K562 (cell line): ENCODE measurements at regions not wholly inside any gene's neighbourhood (a gene's known extent, or its start where the extent isn't known, plus 50 kb on each side); places are given as distances from the start of the nearest gene placed in this dataset.

Experiments used
- ATAC-seq: fragments of 200-7000 bp; cut with Tn5 transposase; 3 replicates; pipeline ENCODE4 v1.9.1; 2020; ENCODE audit warnings: moderate library complexity
- BruUV-seq: library from RNA; stranded (reverse); fragments of 400-500 nt; replicated peaks from 2 replicates; lab custom pipeline; 2021; lab: Mats Ljungman, UMichigan
- CTCF ChIA-PET: fragments of 300-600 bp; formaldehyde crosslinking; extraction: SDS; loops from one replicate; lab custom pipeline; 2021; ENCODE audit warnings: low intra/inter-chr PET ratio; lab: Yijun Ruan, JAX
- POLR2A ChIA-PET: fragments of 300-600, 350-650 bp; sonication (Branson Sonifier 250); formaldehyde crosslinking; extraction: SDS; loops from one replicate; lab custom pipeline; 2021; ENCODE audit warnings: antibody characterized with exemption, inconsistent platforms; lab: Yijun Ruan, JAX
- DNase-seq, 4 experiments: peaks; one replicate each; pipeline versions ENCODE4 v3.0.0 to v3.0.0-alpha.2; 2011 to 2018; ENCODE audit warnings: low spot score in 3 of 4, mixed read lengths in 3 of 4; ENCODE audit errors: extremely low read depth in 1 of 4
- FAIRE-seq: peaks from 2 replicates; lab custom pipeline; 2011; peaks lifted over from hg19 to GRCh38; lab: Jason Lieb, UNC
- H2AFZ ChIP-seq: 2 replicates; pipeline ENCODE4 v1.6.0; 2011; ENCODE audit warnings: low read depth, low read length, control low read depth, inconsistent platforms
- H3K27ac ChIP-seq: fragments of 200-600 bp; 3 replicates; pipeline ENCODE4 v1.8.0; 2011; ENCODE audit warnings: low read depth, mild to moderate bottlenecking, control low read depth, inconsistent platforms, low read length, moderate library complexity, mixed read lengths; ENCODE audit errors: extremely low read depth
- H3K27me3 ChIP-seq, 2 experiments: fragments of 300-600 bp in 1 of 2; 2 replicates in 1 of 2; 3 replicates in 1 of 2; pipeline versions ENCODE4 v1.6.0 to v1.8.0; 2011; ENCODE audit warnings: inconsistent platforms in 2 of 2, low read length in 2 of 2, mild to moderate bottlenecking in 1 of 2, mixed read lengths in 1 of 2, moderate library complexity in 1 of 2; ENCODE audit not compliant: control insufficient read depth in 2 of 2, insufficient read depth in 2 of 2
- H3K36me3 ChIP-seq: fragments of 300-600 bp; 3 replicates; pipeline ENCODE4 v1.8.0; 2011; ENCODE audit warnings: mild to moderate bottlenecking, low read length, inconsistent platforms; ENCODE audit not compliant: control insufficient read depth, insufficient read depth
- H3K4me1 ChIP-seq, 2 experiments: fragments of 200-600 bp in 1 of 2; replicated peaks in 1 of 2; 2 replicates in 1 of 2; 3 replicates in 1 of 2; pipeline versions ENCODE4 v1.5.1 to v1.8.0; 2011; ENCODE audit warnings: inconsistent platforms in 2 of 2, low read length in 2 of 2, mild to moderate bottlenecking in 1 of 2, mixed read lengths in 1 of 2, moderate library complexity in 1 of 2; ENCODE audit not compliant: control insufficient read depth in 2 of 2, insufficient read depth in 2 of 2
- H3K4me2 ChIP-seq: 2 replicates; pipeline ENCODE4 v1.6.1; 2011; ENCODE audit warnings: low read length, control low read depth, inconsistent platforms, mixed read lengths; ENCODE audit not compliant: insufficient read depth
- H3K4me3 ChIP-seq: fragments of 200-600 bp; sonication (generic), shearing (Covaris generic); 2 replicates; pipeline ENCODE4 v1.5.1; 2016; ENCODE audit warnings: control low read depth, inconsistent platforms
- H3K79me2 ChIP-seq: fragments of 200-600 bp; 3 replicates; pipeline ENCODE4 v1.8.0; 2011; ENCODE audit warnings: low read length, inconsistent platforms; ENCODE audit not compliant: control insufficient read depth, insufficient read depth
- H3K9ac ChIP-seq, 2 experiments: 2 replicates each; pipeline versions ENCODE4 v1.6.0 to v1.6.1; 2011; ENCODE audit warnings: low read depth in 2 of 2, low read length in 2 of 2, control low read depth in 1 of 2, inconsistent platforms in 1 of 2, mild to moderate bottlenecking in 1 of 2, mixed read lengths in 1 of 2; ENCODE audit not compliant: insufficient read depth in 1 of 2
- H3K9me1 ChIP-seq: one replicate; pipeline ENCODE4 v1.6.0; 2011; ENCODE audit warnings: inconsistent platforms, mild to moderate bottlenecking, low read length, moderate library complexity; ENCODE audit not compliant: control insufficient read depth, insufficient read depth
- H3K9me3 ChIP-seq: replicated peaks from 2 replicates; pipeline ENCODE4 v1.5.1; 2011; ENCODE audit warnings: low read depth, low read length, inconsistent platforms; ENCODE audit not compliant: control insufficient read depth, insufficient read depth
- H4K20me1 ChIP-seq: replicated peaks from 2 replicates; pipeline ENCODE4 v1.6.1; 2011; ENCODE audit warnings: low read length, inconsistent platforms, mixed read lengths; ENCODE audit not compliant: control insufficient read depth, insufficient read depth
- KLF10 ChIP-seq: fragments of 250-450 bp; sonication (Bioruptor Pico); IDR thresholded peaks from 2 replicates; pipeline ENCODE4 v1.6.1; 2021; ENCODE audit warnings: matching md5 sums
- POLR2G ChIP-seq: fragments of 200-400 bp; formaldehyde crosslinking; IDR thresholded peaks from 2 replicates; pipeline ENCODE4 v1.6.1; 2017; ENCODE audit warnings: low read depth, mild to moderate bottlenecking, antibody characterized with exemption, low read length, moderate library complexity
- PRMT5 ChIP-seq: sonication (generic); formaldehyde crosslinking; IDR thresholded peaks from 2 replicates; pipeline ENCODE4 v1.5.0; 2020; ENCODE audit warnings: missing genetic modification reagents
- RFX1 ChIP-seq: fragments of 450-650 bp; IDR thresholded peaks from 2 replicates; pipeline ENCODE4 v1.6.1; 2016; ENCODE audit warnings: mild to moderate bottlenecking, moderate library complexity
- RNF2 ChIP-seq: sonication (generic); IDR thresholded peaks from 2 replicates; pipeline ENCODE4 v1.6.1; 2016
- TEAD1 ChIP-seq, 2 experiments: fragments of 450-650 bp in 1 of 2; sonication (generic) in 1 of 2; formaldehyde crosslinking; IDR thresholded peaks; 2 replicates each; pipeline versions ENCODE4 v1.4.0 to v1.8.0; 2020 to 2022; ENCODE audit warnings: mild to moderate bottlenecking in 2 of 2, missing genetic modification reagents in 1 of 2
- YBX1 ChIP-seq: fragments of 450-650 bp; IDR thresholded peaks from 2 replicates; pipeline ENCODE4 v1.7.1; 2016; ENCODE audit warnings: mild to moderate bottlenecking
- ZNF121 ChIP-seq: sonication (generic); formaldehyde crosslinking; conservative IDR thresholded peaks from 2 replicates; pipeline ENCODE4 v1.8.0; 2022; ENCODE audit warnings: missing genetic modification reagents
- ZNF717 ChIP-seq: fragments of 250-450 bp; sonication (Bioruptor Pico); IDR thresholded peaks from 2 replicates; pipeline ENCODE4 v1.5.0; 2021
- ZNF740 ChIP-seq, 3 experiments: fragments of 200-800 bp in 1 of 3; sonication (Bioruptor generic) in 1 of 3; sonication (generic) in 1 of 3; formaldehyde crosslinking in 1 of 3; IDR thresholded peaks; 2 replicates each; pipeline versions ENCODE4 v1.6.1 to v1.8.0; 2016 to 2022; ENCODE audit warnings: mild to moderate bottlenecking in 2 of 3, missing compliant biosample characterization in 2 of 3, missing genetic modification characterization in 2 of 3, missing genetic modification reagents in 1 of 3
- WGBS: fragments of 100-300 bp; shearing (Covaris generic); methylation state at CpG from one replicate; pipeline ENCODE4 v1.1.6; 2016; ENCODE audit warnings: low coverage, mixed read lengths; ENCODE audit not compliant: insufficient coverage; ENCODE audit errors: missing lambda C conversion rate; 5-methylcytosine and 5-hydroxymethylcytosine counted together
- in situ Hi-C: fragments of 300-500 bp; cut with MboI; formaldehyde crosslinking; loops from 4 replicates; pipeline ENCODE4 v1.15.0; 2018; ENCODE audit warnings: inconsistent platforms, mixed read lengths
- intact Hi-C: fragments of 100-400 bp; cut with micrococcal nuclease; formaldehyde crosslinking; loops from 2 replicates; pipeline ENCODE4 v1.14.2; 2022
- TF ChIP-seq, protein P1 (sequence below): sonication (generic); formaldehyde crosslinking; IDR thresholded peaks from 2 replicates; pipeline ENCODE4 v1.5.0; 2020; ENCODE audit warnings: missing genetic modification reagents

DNA sequence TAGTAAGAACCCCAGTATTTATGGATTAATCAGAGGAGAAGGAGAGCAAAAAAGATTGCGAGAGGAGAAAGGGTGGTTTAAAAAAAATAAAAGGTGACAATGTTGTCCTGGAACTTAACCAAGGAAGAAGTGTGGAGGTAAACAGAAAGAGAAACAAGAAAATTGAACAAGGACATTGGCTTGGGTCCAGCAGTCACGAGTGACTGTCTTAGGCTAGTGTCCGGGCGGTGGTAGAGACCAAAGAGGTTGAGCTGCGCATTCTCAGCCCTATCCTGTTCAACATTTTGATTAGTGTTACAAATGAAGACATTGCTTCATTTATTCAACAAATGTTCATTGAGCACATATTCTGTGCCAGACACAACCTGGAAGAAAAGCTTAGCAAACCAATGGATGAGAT lies 329.9 kb downstream of the FGFR2 start:
- 0% methylated on average over 5 of the region's 5 CpGs for WGBS
- H3K36me3 ChIP-seq = no peaks in the 10 kb centered on the region
- no peak overlapping the region for H3K27ac ChIP-seq
- H3K9ac ChIP-seq = no peak overlapping the region
- H3K27me3 ChIP-seq = no peaks in the 10 kb centered on the region
- TF ChIP-seq TEAD1 (CRISPR knock-in tag; IDR thresholded peaks at IDR 0.05) (no peak), ZNF717 (CRISPR knock-in tag) (no peak), POLR2G (no peak), RFX1 (no peak)
- TF ChIP-seq, all 486 proteins: peak for 0
- no peak overlapping the region for H2AFZ ChIP-seq
- in situ Hi-C loops (no loop called here), intact Hi-C loops (no loop called here)
- no peak for ATAC-seq
- no peaks in the 10 kb centered on the region for H3K9me3 ChIP-seq
- no peak overlapping the region for H3K4me3 ChIP-seq
- no peak for FAIRE-seq
- POLR2A ChIA-PET = no interaction called here
- no peaks in the 10 kb centered on the region for H4K20me1 ChIP-seq
- no peaks in the 10 kb centered on the region for H3K79me2 ChIP-seq
- BruUV-seq = no TSS peak
- CTCF ChIA-PET = no interaction called here
- H3K4me2 ChIP-seq = no peak overlapping the region
- H3K4me1 ChIP-seq = no peaks in the 10 kb centered on the region
- no peak for DNase-seq
- H3K9me1 ChIP-seq = no peaks in the 10 kb centered on the region

DNA sequence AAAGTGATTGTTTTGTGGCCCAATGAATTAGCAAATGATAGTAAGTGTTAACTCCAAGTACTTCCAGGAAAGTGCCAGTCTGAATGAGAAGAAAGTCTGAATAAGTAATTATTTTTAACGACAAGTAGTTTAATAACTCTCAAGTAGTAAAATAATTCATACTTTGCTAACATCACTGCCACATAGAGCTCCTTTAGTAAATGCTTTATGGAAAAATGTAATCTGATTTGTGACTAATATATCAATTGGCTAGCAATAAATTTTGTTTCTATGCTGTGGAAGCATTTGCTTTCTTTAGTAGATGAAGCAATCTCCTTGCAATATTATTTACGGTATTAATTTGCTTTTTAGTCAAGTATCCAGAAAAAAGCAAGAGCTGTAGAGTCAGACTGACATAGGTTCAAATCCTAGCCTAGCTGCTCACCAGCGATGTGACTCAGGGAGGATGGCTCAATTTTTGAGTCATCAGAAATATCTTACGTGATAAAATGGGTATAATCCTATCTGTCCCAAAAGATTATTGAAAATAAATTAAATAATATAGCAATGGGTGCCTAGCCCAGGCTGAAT lies 329.3 kb downstream of the FGFR2 start:
- ChIA-PET CTCF (no interaction called here), POLR2A (no interaction called here)
- H3K9ac ChIP-seq = no peak overlapping the region
- DNase-seq (no peak), ATAC-seq (no peak), FAIRE-seq (no peak)
- in situ Hi-C loops = no loop called here
- no peak overlapping the region for H3K4me3 ChIP-seq
- no peaks in the 10 kb centered on the region for H4K20me1 ChIP-seq
- H3K27ac ChIP-seq = no peak overlapping the region
- no peaks in the 10 kb centered on the region for H3K79me2 ChIP-seq
- H2AFZ ChIP-seq = no peak overlapping the region
- BruUV-seq = no TSS peak
- no peaks in the 10 kb centered on the region for H3K9me1 ChIP-seq
- no peaks in the 10 kb centered on the region for H3K27me3 ChIP-seq
- H3K4me2 ChIP-seq = no peak overlapping the region
- TF ChIP-seq YBX1 (no peak), ZNF121 (CRISPR knock-in tag) (no peak), RNF2 (no peak), KLF10 (CRISPR knock-in tag) (no peak), PRMT5 (CRISPR knock-in tag) (no peak), ZNF740 (CRISPR knock-in tag; IDR thresholded peaks at IDR 0.05) (no peak), ZNF740 (tag; IDR thresholded peaks at IDR 0.05) (no peak)
- TF ChIP-seq, protein P1, sequence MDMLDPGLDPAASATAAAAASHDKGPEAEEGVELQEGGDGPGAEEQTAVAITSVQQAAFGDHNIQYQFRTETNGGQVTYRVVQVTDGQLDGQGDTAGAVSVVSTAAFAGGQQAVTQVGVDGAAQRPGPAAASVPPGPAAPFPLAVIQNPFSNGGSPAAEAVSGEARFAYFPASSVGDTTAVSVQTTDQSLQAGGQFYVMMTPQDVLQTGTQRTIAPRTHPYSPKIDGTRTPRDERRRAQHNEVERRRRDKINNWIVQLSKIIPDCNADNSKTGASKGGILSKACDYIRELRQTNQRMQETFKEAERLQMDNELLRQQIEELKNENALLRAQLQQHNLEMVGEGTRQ = no peak
- 3% methylated on average over 4 of the region's 4 CpGs for WGBS
- H3K4me1 ChIP-seq = no peaks in the 10 kb centered on the region
- no peaks in the 10 kb centered on the region for H3K36me3 ChIP-seq
- no peaks in the 10 kb centered on the region for H3K9me3 ChIP-seq
- intact Hi-C loops = no loop called here
